HG03432 (cell line): ENCODE measurements at regions not wholly inside any gene's neighbourhood (a gene's known extent, or its start where the extent isn't known, plus 50 kb on each side); places are given as distances from the start of the nearest gene placed in this dataset.
"Not testable (repeated sequence)": the region's sequence is repeated elsewhere in the genome, so short reads cannot be mapped to it uniquely, and the experiment has no call there.

Source experiments
- ATAC-seq: cut with Tn5 transposase; IDR thresholded peaks from one replicate; pipeline ENCODE4 v1.9.1; 2021; ENCODE audit warnings: mild to moderate bottlenecking, moderate library complexity; ENCODE audit not compliant: unreplicated experiment

- no peak for ATAC-seq
Measured at GRCh38 chr10:123221418-123221817, 67.2 kb downstream of the BUB3 start.

GRCh38 chr10:123222832-123223231, 68.6 kb downstream of the BUB3 start:
- ATAC-seq: no peak

- no peak for ATAC-seq
Measured at GRCh38 chr10:123227706-123228105, 73.5 kb downstream of the BUB3 start.

GRCh38 chr10:123229927-123230630, 75.9 kb downstream of the BUB3 start:
- no peak for ATAC-seq

GRCh38 chr10:123232879-123233278, 78.7 kb downstream of the BUB3 start:
- not testable (repeated sequence) for ATAC-seq

- ATAC-seq: not testable (repeated sequence)
Measured at GRCh38 chr10:123235014-123235413, 80.8 kb downstream of the BUB3 start.

- ATAC-seq: no peak
Measured at GRCh38 chr10:123236126-123236525, 81.9 kb downstream of the BUB3 start.

GRCh38 chr10:123240250-123240649, 86.0 kb downstream of the BUB3 start:
- ATAC-seq: no peak

GRCh38 chr10:123240776-123241175, 86.6 kb downstream of the BUB3 start:
- no peak for ATAC-seq

GRCh38 chr10:123241391-123242141, 87.4 kb downstream of the BUB3 start:
- ATAC-seq: no peak

GRCh38 chr10:123244747-123245146, 90.5 kb downstream of the BUB3 start:
- ATAC-seq: no peak

- no peak for ATAC-seq
Measured at GRCh38 chr10:123245264-123245663, 91.1 kb downstream of the BUB3 start.

- ATAC-seq: no peak
Measured at GRCh38 chr10:123249894-123250293, 95.7 kb downstream of the BUB3 start.

- ATAC-seq: no peak
Measured at GRCh38 chr10:123250640-123251039, 96.4 kb downstream of the BUB3 start.

GRCh38 chr10:123252779-123253178, 98.6 kb downstream of the BUB3 start:
- no peak for ATAC-seq

GRCh38 chr10:123254343-123254742, 100.1 kb downstream of the BUB3 start:
- not testable (repeated sequence) for ATAC-seq

GRCh38 chr10:123257904-123258456, 103.8 kb downstream of the BUB3 start:
- no peak for ATAC-seq

GRCh38 chr10:123259081-123259480, 104.9 kb downstream of the BUB3 start:
- ATAC-seq: no peak

GRCh38 chr10:123259791-123260190, 105.6 kb downstream of the BUB3 start:
- no peak for ATAC-seq

GRCh38 chr10:123262456-123262855, 108.3 kb downstream of the BUB3 start:
- ATAC-seq: no peak

GRCh38 chr10:123266971-123267370, 112.8 kb downstream of the BUB3 start:
- no peak for ATAC-seq

GRCh38 chr10:123269017-123269552, 114.9 kb downstream of the BUB3 start:
- no peak for ATAC-seq
